Peyer's patch (tissue), 4 donors: ENCODE measurements at regions not wholly inside any gene's neighbourhood (a gene's known extent, or its start where the extent isn't known, plus 50 kb on each side); places are given as distances from the start of the nearest gene placed in this dataset.

Experiments
- CTCF ChIP-seq, 6 experiments: fragments of 450-650 bp in 4 of 6; fragments of 200-600 bp in 2 of 6; sonication (generic) in 1 of 6; IDR thresholded peaks; one replicate each; pipeline ENCODE4 v1.5.1; 2017 to 2019; ENCODE audit warnings: antibody characterized with exemption in 6 of 6, mild to moderate bottlenecking in 3 of 6, moderate library complexity in 1 of 6
- POLR2A ChIP-seq, 2 donors: fragments of 450-650 bp; IDR thresholded peaks; one replicate each; pipeline ENCODE4 v1.5.1; 2017; ENCODE audit warnings: antibody characterized with exemption in 2 of 2, mild to moderate bottlenecking in 2 of 2, moderate library complexity in 2 of 2

DNA sequence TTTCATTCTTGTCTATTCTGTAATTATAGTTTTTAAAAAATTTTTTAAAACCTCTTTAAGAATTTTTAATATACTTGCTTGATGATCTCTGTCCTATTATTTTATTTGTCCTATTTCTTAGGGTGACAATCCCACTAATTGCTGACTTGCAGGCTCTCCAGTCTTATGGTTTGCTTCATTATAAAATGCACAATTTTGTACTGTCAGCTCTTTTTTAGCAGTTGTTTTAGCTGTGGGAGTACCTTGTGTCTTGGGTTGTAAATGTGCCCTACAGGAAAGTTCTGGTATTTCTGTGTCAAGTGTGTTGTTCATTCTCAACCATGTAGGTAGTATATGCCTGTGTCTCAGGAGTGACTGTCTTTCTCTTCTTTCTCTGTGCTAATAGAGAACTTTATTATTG, 118.2 kb upstream of the IL15 start:
- TF ChIP-seq POLR2A (IDR thresholded peaks at IDR 0.05) (no peak), CTCF (IDR thresholded peaks at IDR 0.05) (no peak)
